ENCODE measurements at regions not wholly inside any gene's neighbourhood (a gene's known extent, or its start where the extent isn't known, plus 50 kb on each side); places are given as distances from the start of the nearest gene placed in this dataset.

- TF ChIP-seq EZH2 (IDR thresholded peaks at IDR 0.05; ENCODE audit: borderline replicate concordance, insufficient read depth, low read length, poor library complexity, severe bottlenecking) (no peak), POLR2AphosphoS5 (IDR thresholded peaks at IDR 0.05) (no peak), CTCF (IDR thresholded peaks at IDR 0.05; ENCODE audit: poor library complexity, severe bottlenecking) (no peak), REST (IDR thresholded peaks at IDR 0.05; ENCODE audit: borderline replicate concordance) (no peak), SMC3 (conservative IDR thresholded peaks at IDR 0.05; ENCODE audit: poor library complexity) (no peak), TAF1 (IDR thresholded peaks at IDR 0.05; ENCODE audit: low read depth) (no peak), RAD21 (conservative IDR thresholded peaks at IDR 0.05) (no peak), MXI1 (conservative IDR thresholded peaks at IDR 0.05; ENCODE audit: poor library complexity, severe bottlenecking) (no peak)
Observed at GRCh38 chr5:93107141-93107540, 473.9 kb downstream of the NR2F1-AS1 start.
